Iris pigment epithelial cell (primary cell): ENCODE measurements at regions not wholly inside any gene's neighbourhood (a gene's known extent, or its start where the extent isn't known, plus 50 kb on each side); places are given as distances from the start of the nearest gene placed in this dataset.

Source experiments
- DNase-seq: peaks from one replicate; pipeline ENCODE4 v3.0.0-alpha.2; 2011; ENCODE audit warnings: low read depth

- no peak for DNase-seq
These were observed 564.5 kb downstream of the FGF9 start for GRCh38 chr13:22235285-22235949.

- DNase-seq = no peak
These were observed 565.0 kb downstream of the FGF9 start for GRCh38 chr13:22235950-22236290.

DNA sequence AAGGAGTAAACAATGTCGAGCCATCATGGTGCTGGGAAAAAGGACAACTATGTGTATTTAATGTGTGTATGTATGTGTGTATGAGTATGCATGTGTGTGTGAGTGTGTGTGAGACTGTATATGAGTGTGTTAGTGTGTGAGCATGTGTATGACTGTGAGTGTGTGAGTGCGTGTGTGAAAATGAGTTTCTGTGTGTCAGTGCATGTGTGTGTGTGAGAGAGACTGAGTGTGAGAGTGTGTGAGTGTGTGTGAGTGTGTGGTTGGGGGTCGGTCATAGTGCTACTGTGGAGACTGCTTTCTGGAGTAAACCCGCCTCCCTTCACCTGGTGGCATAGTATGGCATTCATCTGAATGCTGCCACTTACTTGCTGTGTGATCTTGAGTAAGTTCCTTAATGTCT, 567.4 kb downstream of the FGF9 start:
- DNase-seq = no peak

DNA sequence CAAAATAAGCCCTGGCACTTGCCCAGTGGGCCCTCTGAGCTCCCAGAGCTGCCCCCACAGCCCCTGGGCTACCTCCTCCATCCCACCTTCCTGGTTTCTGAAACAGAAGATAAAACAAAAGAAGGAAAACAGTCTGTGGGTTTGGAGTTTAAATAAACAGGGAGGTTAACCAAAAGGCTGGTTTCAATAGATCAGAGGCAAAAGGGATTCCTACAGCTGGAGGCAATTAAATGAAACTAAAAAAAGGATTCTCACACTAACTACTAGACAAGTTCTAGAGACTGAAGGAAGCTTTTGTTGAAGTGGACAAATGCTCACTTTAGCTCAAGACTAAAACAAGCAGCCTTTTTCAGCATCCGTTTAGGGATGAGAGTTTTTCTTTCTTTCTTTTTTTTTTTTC, 569.8 kb downstream of the FGF9 start:
- DNase-seq = no peak

- no peak for DNase-seq
These were observed 572.7 kb downstream of the FGF9 start for GRCh38 chr13:22243469-22244163.

DNA sequence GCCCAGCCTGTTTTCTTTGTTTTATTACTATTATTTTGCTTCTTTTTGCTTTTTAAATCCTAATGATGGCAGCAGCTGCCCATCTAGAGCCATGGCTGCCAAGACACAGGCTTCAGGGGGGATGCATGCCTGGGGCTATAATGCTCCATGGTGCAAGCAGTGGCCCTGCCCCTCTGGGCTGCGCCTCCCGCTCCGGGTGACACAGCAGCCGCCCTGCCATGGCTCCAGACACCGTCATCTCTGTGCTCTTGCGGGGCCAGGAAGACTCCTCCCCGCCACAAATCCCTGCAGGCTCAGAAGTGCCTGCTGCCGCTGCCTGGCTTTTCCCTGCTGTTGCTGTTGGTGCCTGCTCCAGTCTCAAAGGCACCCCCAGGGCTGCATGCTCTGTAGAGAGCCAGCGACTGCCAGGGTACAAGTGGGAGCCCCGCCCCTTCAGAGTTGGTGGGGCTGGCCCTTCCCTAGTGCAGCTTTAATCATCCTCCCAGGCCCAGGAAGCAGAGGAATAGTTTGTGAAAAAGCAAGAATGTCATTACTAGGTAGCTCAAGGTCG, 581.5 kb downstream of the FGF9 start:
- DNase-seq = no peak

DNA sequence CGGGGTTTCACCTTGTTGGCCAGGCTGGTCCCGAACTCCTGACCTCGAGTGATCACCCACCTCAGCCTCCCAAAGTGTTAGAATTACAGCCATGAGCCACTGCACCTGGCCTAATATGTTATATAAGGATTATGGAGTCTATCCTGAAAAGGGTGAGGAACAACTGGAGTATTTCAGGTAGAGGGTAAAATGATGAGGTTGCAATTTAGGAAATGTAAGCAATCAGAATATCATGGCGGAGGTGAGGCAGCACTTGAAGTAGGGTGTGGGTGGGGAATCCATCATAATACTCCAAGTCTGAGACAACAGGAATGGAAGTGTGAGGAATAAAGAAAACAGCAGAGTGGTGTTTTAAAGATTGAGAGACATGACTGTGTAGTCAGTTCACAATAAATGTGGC, 582.2 kb downstream of the FGF9 start:
- no peak for DNase-seq

- no peak for DNase-seq
These were observed 585.3 kb downstream of the FGF9 start for GRCh38 chr13:22256111-22256639.

GRCh38 chr13:22262001-22262885, 591.4 kb downstream of the FGF9 start:
- DNase-seq = no peak

DNA sequence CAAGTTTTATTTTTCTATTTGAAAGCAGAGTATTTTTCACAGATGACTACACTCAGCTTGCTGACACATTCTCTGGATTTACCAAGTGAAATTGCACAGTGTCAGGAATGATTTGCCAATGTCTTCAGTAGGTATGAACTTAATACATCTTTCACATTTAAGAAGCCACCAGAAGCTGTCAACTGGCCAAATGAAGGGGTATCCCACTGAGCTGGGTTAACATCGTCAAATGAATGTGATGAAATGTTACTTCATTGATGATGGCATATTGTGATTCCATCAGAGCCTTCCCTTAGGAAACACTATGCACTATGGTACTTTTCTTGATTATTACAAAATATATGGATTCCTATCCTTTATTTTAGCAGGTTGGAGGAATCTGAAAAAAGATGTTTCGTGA, 592.3 kb downstream of the FGF9 start:
- no peak for DNase-seq

GRCh38 chr13:22265563-22265962, 594.7 kb downstream of the FGF9 start:
- DNase-seq = no peak

DNA sequence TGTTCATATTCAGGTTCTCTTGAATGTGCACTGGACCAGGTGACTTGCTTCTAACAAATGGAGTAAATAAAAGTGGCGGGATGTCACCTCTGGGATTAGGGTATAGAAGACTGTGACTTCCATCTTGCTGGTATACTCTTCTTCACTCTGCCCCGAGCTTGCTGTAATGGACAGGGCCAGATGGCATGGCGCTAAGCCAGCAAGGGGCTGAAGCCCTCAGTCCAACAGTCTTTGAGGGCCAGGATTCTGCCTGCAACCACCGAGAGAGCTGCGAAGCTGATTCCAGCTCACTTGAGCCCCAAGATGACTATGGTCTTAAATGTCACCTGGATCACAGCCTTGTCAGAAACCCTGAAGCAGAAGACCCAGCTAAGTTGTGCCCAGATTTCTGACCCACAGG, 600.0 kb downstream of the FGF9 start:
- DNase-seq = no peak

GRCh38 chr13:22271903-22272302, 601.0 kb downstream of the FGF9 start:
- DNase-seq = no peak

DNA sequence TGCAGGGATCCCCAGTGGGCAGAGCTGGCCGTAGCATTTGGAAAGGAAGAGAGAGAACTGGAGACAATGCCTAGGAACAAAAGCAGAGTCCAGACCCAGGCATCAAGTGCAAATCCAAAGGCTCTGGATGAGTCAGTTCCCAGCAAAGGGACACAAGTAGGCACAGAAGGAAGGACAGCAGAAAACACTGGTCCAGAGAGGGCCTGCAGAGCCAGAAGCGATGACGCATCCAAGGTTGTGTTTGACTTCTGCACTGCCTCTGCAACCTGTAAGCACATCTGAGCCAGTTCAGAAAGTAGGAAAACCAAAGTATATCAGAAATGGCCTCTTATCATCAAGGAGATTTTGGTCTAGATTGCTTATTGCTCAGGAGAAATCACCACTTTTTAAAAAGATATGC, 604.5 kb downstream of the FGF9 start:
- DNase-seq = no peak

- no peak for DNase-seq
These were observed 605.7 kb downstream of the FGF9 start for GRCh38 chr13:22276616-22277015.

DNA sequence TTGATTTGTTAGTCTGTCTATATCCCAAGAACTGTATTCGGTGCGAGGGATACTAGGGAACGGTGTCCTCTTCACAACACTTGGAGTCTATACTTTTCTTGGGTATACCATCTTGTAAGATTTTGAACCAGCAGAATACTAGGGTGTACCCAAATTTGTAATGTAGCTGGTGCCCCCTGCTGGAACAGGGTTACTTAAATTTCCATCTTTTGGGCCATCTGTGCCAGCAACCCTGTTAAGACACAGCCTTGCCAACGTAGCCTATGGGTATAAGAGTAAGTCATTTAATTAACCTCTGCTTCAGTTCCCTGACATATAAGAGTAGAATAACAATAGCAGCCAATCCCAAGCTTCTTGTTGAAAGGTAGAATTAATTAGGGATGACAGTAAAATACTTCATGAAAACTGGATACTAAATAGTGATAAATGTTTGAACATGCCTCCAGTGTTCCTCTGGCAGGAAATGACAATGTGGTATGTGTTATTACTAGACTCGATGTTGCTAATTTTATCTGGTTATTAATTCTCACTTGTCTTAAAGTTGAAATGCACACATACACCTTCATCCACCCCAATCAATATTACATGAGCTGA, 607.6 kb downstream of the FGF9 start:
- no peak for DNase-seq

DNA sequence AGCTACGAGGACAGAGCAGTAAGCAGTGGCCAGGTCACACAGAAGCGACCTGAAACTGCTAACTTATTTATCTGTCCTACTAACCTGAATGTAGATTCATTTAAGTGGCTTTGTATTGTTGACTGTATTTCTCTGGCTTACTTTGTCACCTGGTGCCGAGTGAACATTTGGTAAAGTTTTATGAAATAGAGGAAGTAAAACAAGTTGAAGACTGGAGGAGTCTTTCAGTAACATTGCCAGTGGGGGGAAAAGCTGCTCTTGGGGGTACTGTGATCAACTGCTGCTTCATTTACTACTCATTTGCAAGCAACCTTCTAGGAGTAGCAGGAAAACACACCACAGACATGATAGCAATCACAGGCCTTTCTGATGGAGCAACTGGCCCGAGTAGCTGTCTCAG, 615.0 kb downstream of the FGF9 start:
- no peak for DNase-seq

GRCh38 chr13:22286338-22286737, 615.5 kb downstream of the FGF9 start:
- no peak for DNase-seq

DNA sequence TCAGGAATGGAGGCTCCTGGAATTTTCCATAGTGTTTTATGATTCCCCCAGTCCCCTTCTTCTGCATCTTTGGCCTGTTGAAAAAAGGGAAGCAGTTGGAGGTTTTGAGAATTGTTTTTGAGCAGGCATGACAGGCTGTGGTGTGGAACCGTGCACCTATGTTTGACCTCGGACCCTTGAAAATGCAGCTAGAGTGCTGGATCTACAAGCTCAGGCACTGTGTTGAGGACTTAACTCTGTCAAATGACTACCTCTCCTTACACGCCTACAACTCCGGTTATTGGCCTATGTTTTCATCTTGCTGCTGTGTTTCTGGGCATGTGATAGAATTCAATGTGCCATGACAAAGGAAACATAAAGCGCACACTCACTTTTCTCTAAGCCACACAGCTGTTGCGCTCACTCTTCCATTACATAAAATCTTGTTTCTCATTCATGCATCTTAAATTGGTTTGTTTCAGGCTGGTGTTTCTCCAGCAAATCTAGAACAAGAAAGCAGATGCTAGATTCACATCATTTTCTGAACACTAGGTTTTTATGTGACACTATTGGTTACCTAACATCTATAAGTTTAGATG, 616.6 kb downstream of the FGF9 start:
- no peak for DNase-seq

- no peak for DNase-seq
These were observed 617.6 kb downstream of the FGF9 start for GRCh38 chr13:22288496-22288895.

DNA sequence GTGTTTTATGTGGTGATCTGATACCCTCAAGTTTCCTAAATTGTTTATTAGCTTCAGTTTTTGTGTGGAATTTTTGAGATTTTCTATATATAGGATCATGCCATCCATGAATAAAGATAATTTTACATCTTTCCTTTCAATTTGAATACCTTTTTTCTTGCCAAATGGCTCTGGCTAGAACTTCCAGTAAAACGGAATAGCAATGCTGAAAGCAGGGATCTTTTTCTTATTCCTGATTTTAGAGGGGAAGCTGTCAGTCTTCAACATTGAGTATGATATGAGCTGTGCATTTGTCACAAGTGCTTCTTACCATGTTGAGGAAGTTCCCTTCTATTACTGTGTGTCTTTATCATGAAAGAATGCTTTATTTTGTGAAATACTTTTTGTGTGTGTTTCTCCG, 618.8 kb downstream of the FGF9 start:
- DNase-seq = no peak

DNA sequence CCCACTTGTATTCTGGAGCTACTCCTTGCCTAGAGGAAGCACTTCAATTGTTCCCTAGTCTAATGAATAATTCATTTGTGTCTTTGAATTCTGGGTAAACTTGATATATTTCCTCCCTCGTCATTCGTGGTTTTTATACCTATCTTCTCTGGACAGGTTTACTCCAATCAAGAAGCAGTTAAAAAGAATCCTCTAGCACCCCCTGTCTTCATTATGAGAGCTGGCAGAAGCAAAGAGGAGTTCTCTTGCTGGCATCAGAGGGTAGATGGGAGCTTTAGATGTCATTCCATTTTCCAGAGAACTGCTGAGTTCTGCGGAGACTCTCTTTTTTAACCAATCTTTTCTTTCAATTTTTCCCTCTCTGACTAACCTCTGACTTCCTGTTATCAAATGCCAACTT, 627.7 kb downstream of the FGF9 start:
- DNase-seq = no peak
